H7 (cell line): ENCODE measurements at regions not wholly inside any gene's neighbourhood (a gene's known extent, or its start where the extent isn't known, plus 50 kb on each side); places are given as distances from the start of the nearest gene placed in this dataset.
"Not testable (repeated sequence)": the region's sequence is repeated elsewhere in the genome, so short reads cannot be mapped to it uniquely, and the experiment has no call there.

Experiments
- DNase-seq: peaks from one replicate; pipeline ENCODE4 v3.0.0; 2012
- H3K27me3 ChIP-seq: 2 replicates; pipeline ENCODE4 v1.6.0; 2011; ENCODE audit warnings: mild to moderate bottlenecking, low read length; ENCODE audit not compliant: control insufficient read depth, insufficient read depth
- H3K36me3 ChIP-seq: replicated peaks from 2 replicates; pipeline ENCODE4 v1.5.1; 2011; ENCODE audit warnings: low read length; ENCODE audit not compliant: control insufficient read depth, insufficient read depth
- H3K4me3 ChIP-seq: 2 replicates; pipeline ENCODE4 v1.5.1; 2011; ENCODE audit warnings: low read depth, mild to moderate bottlenecking, control low read depth, low read length, moderate library complexity; ENCODE audit not compliant: insufficient read depth

- H3K36me3 ChIP-seq, H3K27me3 ChIP-seq, DNase-seq, H3K4me3 ChIP-seq: not testable (repeated sequence)
Measured at GRCh38 chrX:125154288-125155257, 165.1 kb upstream of the TEX13C start.

GRCh38 chrX:125155296-125156033 lies 164.2 kb upstream of the TEX13C start:
- not testable (repeated sequence) for H3K27me3 ChIP-seq, H3K36me3 ChIP-seq, H3K4me3 ChIP-seq, DNase-seq

GRCh38 chrX:125170459-125170858 lies 149.2 kb upstream of the TEX13C start:
- H3K36me3 ChIP-seq = no peaks in the 10 kb centered on the region
- no peaks in the 10 kb centered on the region for H3K27me3 ChIP-seq
- DNase-seq = no peak
- H3K4me3 ChIP-seq = no peak overlapping the region

- Histone ChIP-seq H3K36me3 (no peaks in the 10 kb centered on the region), H3K4me3 (no peak overlapping the region), H3K27me3 (no peaks in the 10 kb centered on the region)
- no peak for DNase-seq
Measured at GRCh38 chrX:125172531-125172930, 147.1 kb upstream of the TEX13C start.

- H3K36me3 ChIP-seq = no peaks in the 10 kb centered on the region
- DNase-seq = no peak
- no peaks in the 10 kb centered on the region for H3K27me3 ChIP-seq
- no peak overlapping the region for H3K4me3 ChIP-seq
Measured at GRCh38 chrX:125175991-125176584, 143.6 kb upstream of the TEX13C start.

GRCh38 chrX:125193921-125194320 lies 125.8 kb upstream of the TEX13C start:
- DNase-seq = no peak
- Histone ChIP-seq H3K36me3 (no peaks in the 10 kb centered on the region), H3K4me3 (no peak overlapping the region), H3K27me3 (no peaks in the 10 kb centered on the region)

- H3K36me3 ChIP-seq = no peaks in the 10 kb centered on the region
- H3K27me3 ChIP-seq = peaks cover 28% of the 10 kb centered on the region
- H3K4me3 ChIP-seq = no peak overlapping the region
- no peak for DNase-seq
Measured at GRCh38 chrX:125198546-125198945, 121.1 kb upstream of the TEX13C start.

- no peaks in the 10 kb centered on the region for H3K36me3 ChIP-seq
- peak overlapping the region; percentile 72 for H3K4me3 ChIP-seq
- peaks cover 30% of the 10 kb centered on the region for H3K27me3 ChIP-seq
- peak; percentile 37 for DNase-seq
Measured at GRCh38 chrX:125202591-125203248, 117.0 kb upstream of the TEX13C start.

- peaks cover 30% of the 10 kb centered on the region for H3K27me3 ChIP-seq
Measured at GRCh38 chrX:125203365-125203736, 116.3 kb upstream of the TEX13C start.

GRCh38 chrX:125203737-125204578 lies 115.7 kb upstream of the TEX13C start:
- H3K27me3 ChIP-seq = peaks cover 30% of the 10 kb centered on the region
- peak; percentile 68 for DNase-seq
- H3K36me3 ChIP-seq = no peaks in the 10 kb centered on the region
- peak overlapping the region; percentile 72 for H3K4me3 ChIP-seq

More at GRCh38 chrX:125203365-125203736, 116.3 kb upstream of the TEX13C start:
- H3K4me3 ChIP-seq = peak overlapping the region; percentile 72
- H3K36me3 ChIP-seq = no peaks in the 10 kb centered on the region
- DNase-seq = peak; percentile 45

GRCh38 chrX:125204681-125205132 lies 115.0 kb upstream of the TEX13C start:
- Histone ChIP-seq H3K27me3 (peaks cover 30% of the 10 kb centered on the region), H3K36me3 (no peaks in the 10 kb centered on the region), H3K4me3 (peak overlapping the region; percentile 72)
- no peak for DNase-seq

- peak overlapping the region; percentile 72 for H3K4me3 ChIP-seq
- peak; percentile 77 for DNase-seq
- H3K27me3 ChIP-seq = peaks cover 30% of the 10 kb centered on the region
- H3K36me3 ChIP-seq = no peaks in the 10 kb centered on the region
Measured at GRCh38 chrX:125205133-125205917, 114.3 kb upstream of the TEX13C start.
